Astrocyte (in vitro differentiated cells and primary cell): ENCODE measurements at regions not wholly inside any gene's neighbourhood (a gene's known extent, or its start where the extent isn't known, plus 50 kb on each side); places are given as distances from the start of the nearest gene placed in this dataset.
A peak's percentile ranks its signal among the peaks of the same experiment; 100 is the strongest.

ENCODE experiments used
- DNase-seq: peaks from one replicate; pipeline ENCODE4 v3.0.0-alpha.2; 2010; ENCODE audit warnings: low read depth
- FAIRE-seq: peaks from 2 replicates; lab custom pipeline; 2011; peaks lifted over from hg19 to GRCh38; lab: Jason Lieb, UNC
- H2AFZ ChIP-seq: 2 replicates; pipeline ENCODE4 v1.6.0; 2012; ENCODE audit warnings: low read depth, low read length, inconsistent platforms
- H3K27ac ChIP-seq: 2 replicates; pipeline ENCODE4 v1.5.1; 2011; ENCODE audit warnings: low read depth, low read length, inconsistent platforms
- H3K27me3 ChIP-seq: 2 replicates; pipeline ENCODE4 v1.6.0; 2011; ENCODE audit warnings: low read length, inconsistent platforms; ENCODE audit not compliant: insufficient read depth
- H3K36me3 ChIP-seq: 2 replicates; pipeline ENCODE4 v1.5.1; 2011; ENCODE audit warnings: low read length, inconsistent platforms; ENCODE audit not compliant: insufficient read depth
- H3K4me1 ChIP-seq: 2 replicates; pipeline ENCODE4 v1.5.1; 2011; ENCODE audit warnings: low read length, inconsistent platforms; ENCODE audit not compliant: insufficient read depth
- H3K4me2 ChIP-seq: 2 replicates; pipeline ENCODE4 v1.6.0; 2012; ENCODE audit warnings: low read length, inconsistent platforms
- H3K4me3 ChIP-seq: 2 replicates; pipeline ENCODE4 v1.5.1; 2011; ENCODE audit warnings: low read depth, mild to moderate bottlenecking, low read length, inconsistent platforms; ENCODE audit not compliant: insufficient read depth
- H3K79me2 ChIP-seq: 2 replicates; pipeline ENCODE4 v1.6.0; 2012; ENCODE audit warnings: mild to moderate bottlenecking, low read length, inconsistent platforms; ENCODE audit not compliant: insufficient read depth
- H3K9ac ChIP-seq: 2 replicates; pipeline ENCODE4 v1.6.0; 2012; ENCODE audit warnings: mild to moderate bottlenecking, low read length, inconsistent platforms
- H3K9me3 ChIP-seq: 2 replicates; pipeline ENCODE4 v1.5.1; 2012; ENCODE audit warnings: low read depth, mild to moderate bottlenecking, low read length, inconsistent platforms; ENCODE audit not compliant: insufficient read depth
- H4K20me1 ChIP-seq: 2 replicates; pipeline ENCODE4 v1.6.0; 2012; ENCODE audit warnings: low read length, inconsistent platforms; ENCODE audit not compliant: insufficient read depth
- H3K27ac Mint-ChIP-seq: one replicate; pipeline ENCODE4 v1.8.0; 2021; ENCODE audit warnings: mild to moderate bottlenecking, mixed read lengths; ENCODE audit not compliant: unreplicated experiment
- H3K27me3 Mint-ChIP-seq: one replicate; pipeline ENCODE4 v1.8.0; 2021; ENCODE audit warnings: low read depth, mixed read lengths; ENCODE audit not compliant: unreplicated experiment
- H3K36me3 Mint-ChIP-seq: one replicate; pipeline ENCODE4 v1.8.0; 2021; ENCODE audit warnings: low read depth, mixed read lengths; ENCODE audit not compliant: unreplicated experiment
- H3K4me1 Mint-ChIP-seq: one replicate; pipeline ENCODE4 v1.8.0; 2021; ENCODE audit warnings: low read depth, mixed read lengths; ENCODE audit not compliant: unreplicated experiment
- H3K4me3 Mint-ChIP-seq: one replicate; pipeline ENCODE4 v1.8.0; 2021; ENCODE audit warnings: mild to moderate bottlenecking, moderate library complexity, mixed read lengths; ENCODE audit not compliant: unreplicated experiment
- H3K9me3 Mint-ChIP-seq: one replicate; pipeline ENCODE4 v1.8.0; 2021; ENCODE audit warnings: mild to moderate bottlenecking, mixed read lengths; ENCODE audit not compliant: unreplicated experiment
- CTCF ChIP-seq: IDR thresholded peaks from 2 replicates; pipeline ENCODE4 v1.5.1; 2011; ENCODE audit warnings: low read depth, mild to moderate bottlenecking, inconsistent platforms, low read length, moderate library complexity; ENCODE audit not compliant: insufficient read depth
- EZH2 ChIP-seq: IDR thresholded peaks from 2 replicates; pipeline ENCODE4 v1.6.1; 2012; ENCODE audit warnings: mild to moderate bottlenecking, low read length, inconsistent platforms; ENCODE audit not compliant: insufficient read depth

GRCh38 chr3:30263925-30264313 lies 342.5 kb upstream of the TGFBR2 start:
- no peak for TF ChIP-seq CTCF
- TF ChIP-seq EZH2 = no peak
- Mint-ChIP-seq H3K4me1 (peaks cover 28% of the 10 kb centered on the region), H3K4me3 (no peak overlapping the region), H3K27me3 (no peaks in the 10 kb centered on the region), H3K9me3 (peaks cover 3% of the 10 kb centered on the region), H3K36me3 (no peaks in the 10 kb centered on the region), H3K27ac (no peak overlapping the region)
- Histone ChIP-seq H4K20me1 (no peaks in the 10 kb centered on the region), H3K4me3 (no peak overlapping the region), H3K79me2 (no peaks in the 10 kb centered on the region), H3K4me2 (no peak overlapping the region), H2AFZ (no peak overlapping the region), H3K36me3 (no peaks in the 10 kb centered on the region), H3K9me3 (no peaks in the 10 kb centered on the region), H3K27ac (no peak overlapping the region), H3K27me3 (no peaks in the 10 kb centered on the region), H3K9ac (no peak overlapping the region), H3K4me1 (no peaks in the 10 kb centered on the region)
- no peak for FAIRE-seq
- no peak for DNase-seq

- no peaks in the 10 kb centered on the region for H3K4me1 ChIP-seq
- no peaks in the 10 kb centered on the region for H3K9me3 ChIP-seq
- no peak overlapping the region for H3K4me3 ChIP-seq
- no peak overlapping the region for H3K27ac ChIP-seq
- DNase-seq (peak; percentile 86), FAIRE-seq (peak; percentile 5)
- H3K36me3 ChIP-seq = no peaks in the 10 kb centered on the region
- no peaks in the 10 kb centered on the region for H3K27me3 ChIP-seq
- TF ChIP-seq CTCF (no peak), EZH2 (no peak)
- no peak overlapping the region for H2AFZ ChIP-seq
- H4K20me1 ChIP-seq = no peaks in the 10 kb centered on the region
- no peak overlapping the region for H3K27ac Mint-ChIP-seq
- H3K9ac ChIP-seq = no peak overlapping the region
- H3K27me3 Mint-ChIP-seq = no peaks in the 10 kb centered on the region
- H3K9me3 Mint-ChIP-seq = peaks cover 3% of the 10 kb centered on the region
- no peak overlapping the region for H3K4me3 Mint-ChIP-seq
- H3K4me1 Mint-ChIP-seq = peaks cover 27% of the 10 kb centered on the region
- H3K79me2 ChIP-seq = no peaks in the 10 kb centered on the region
- H3K4me2 ChIP-seq = no peak overlapping the region
- H3K36me3 Mint-ChIP-seq = no peaks in the 10 kb centered on the region
These were observed 339.9 kb upstream of the TGFBR2 start for GRCh38 chr3:30266524-30266923.

GRCh38 chr3:30268288-30268687 lies 338.1 kb upstream of the TGFBR2 start:
- no peaks in the 10 kb centered on the region for H3K27me3 ChIP-seq
- DNase-seq (no peak), FAIRE-seq (no peak)
- H3K27ac ChIP-seq = no peak overlapping the region
- no peak overlapping the region for H3K4me2 ChIP-seq
- TF ChIP-seq CTCF = no peak
- TF ChIP-seq EZH2 = no peak
- H2AFZ ChIP-seq = no peak overlapping the region
- no peaks in the 10 kb centered on the region for H4K20me1 ChIP-seq
- Mint-ChIP-seq H3K27me3 (no peaks in the 10 kb centered on the region), H3K9me3 (peaks cover 3% of the 10 kb centered on the region), H3K4me1 (peaks cover 20% of the 10 kb centered on the region), H3K36me3 (no peaks in the 10 kb centered on the region), H3K4me3 (no peak overlapping the region), H3K27ac (no peak overlapping the region)
- H3K36me3 ChIP-seq = no peaks in the 10 kb centered on the region
- no peak overlapping the region for H3K4me3 ChIP-seq
- H3K79me2 ChIP-seq = no peaks in the 10 kb centered on the region
- peaks cover 4% of the 10 kb centered on the region for H3K4me1 ChIP-seq
- H3K9ac ChIP-seq = no peak overlapping the region
- H3K9me3 ChIP-seq = no peaks in the 10 kb centered on the region
